Mesenchymal stem cell (in vitro differentiated cells and primary cell): ENCODE measurements at regions not wholly inside any gene's neighbourhood (a gene's known extent, or its start where the extent isn't known, plus 50 kb on each side); places are given as distances from the start of the nearest gene placed in this dataset.
"Not testable (repeated sequence)": the region's sequence is repeated elsewhere in the genome, so short reads cannot be mapped to it uniquely, and the experiment has no call there.

Source experiments
- DNase-seq: peaks from one replicate; pipeline ENCODE4 v3.0.0-alpha.2; 2013
- H2AFZ ChIP-seq: one replicate; pipeline ENCODE4 v1.6.1; 2013; ENCODE audit warnings: low read depth, mild to moderate bottlenecking, control low read depth, inconsistent platforms, low read length, moderate library complexity
- H2AK5ac ChIP-seq: 2 replicates; pipeline ENCODE4 v1.6.1; 2013; ENCODE audit warnings: low read length, moderate library complexity, mild to moderate bottlenecking, inconsistent platforms; ENCODE audit not compliant: severe bottlenecking
- H2BK120ac ChIP-seq: one replicate; pipeline ENCODE4 v1.6.1; 2013; ENCODE audit warnings: low read depth, mild to moderate bottlenecking, inconsistent platforms, low read length, moderate library complexity
- H2BK12ac ChIP-seq, 2 experiments: one replicate each; pipeline ENCODE4 v1.6.1; 2013; ENCODE audit warnings: inconsistent platforms in 2 of 2, low read length in 2 of 2, mild to moderate bottlenecking in 2 of 2, moderate library complexity in 2 of 2, control low read depth in 1 of 2
- H2BK15ac ChIP-seq: one replicate; pipeline ENCODE4 v1.6.1; 2013; ENCODE audit warnings: mild to moderate bottlenecking, low read depth, inconsistent platforms; ENCODE audit not compliant: poor library complexity, severe bottlenecking
- H2BK5ac ChIP-seq: 2 replicates; pipeline ENCODE4 v1.6.1; 2013; ENCODE audit warnings: low read depth, mild to moderate bottlenecking, low read length, control low read depth, inconsistent platforms; ENCODE audit not compliant: poor library complexity, severe bottlenecking
- H3K14ac ChIP-seq, 2 experiments: one replicate each; pipeline ENCODE4 v1.6.1; 2013; ENCODE audit warnings: inconsistent platforms in 2 of 2, low read length in 2 of 2, control low read depth in 1 of 2, mild to moderate bottlenecking in 1 of 2, moderate library complexity in 1 of 2
- H3K18ac ChIP-seq, 2 experiments: one replicate each; pipeline ENCODE4 v1.6.1; 2013; ENCODE audit warnings: inconsistent platforms in 2 of 2, low read length in 2 of 2, control low read depth in 1 of 2, low read depth in 1 of 2, mild to moderate bottlenecking in 1 of 2
- H3K23ac ChIP-seq, 2 experiments: one replicate each; pipeline ENCODE4 v1.6.1; 2013; ENCODE audit warnings: inconsistent platforms in 2 of 2, low read length in 2 of 2, mild to moderate bottlenecking in 2 of 2, moderate library complexity in 2 of 2, control low read depth in 1 of 2
- H3K27ac ChIP-seq: 2 replicates; pipeline ENCODE4 v1.5.1; 2013; ENCODE audit warnings: mild to moderate bottlenecking, moderate library complexity, low read length, control low read depth, inconsistent platforms; ENCODE audit not compliant: poor library complexity, severe bottlenecking
- H3K27me3 ChIP-seq, 2 experiments: 2 replicates each; pipeline versions ENCODE4 v1.6.1 to v1.7.0; 2013; ENCODE audit warnings: low read length in 2 of 2, mild to moderate bottlenecking in 2 of 2, moderate library complexity in 2 of 2, control low read depth in 1 of 2, inconsistent platforms in 1 of 2; ENCODE audit not compliant: control insufficient read depth in 1 of 2, insufficient read depth in 1 of 2
- H3K36me3 ChIP-seq, 2 experiments: 2 replicates each; pipeline versions ENCODE4 v1.6.1 to v1.7.0; 2013; ENCODE audit warnings: low read length in 2 of 2, control low read depth in 1 of 2, inconsistent platforms in 1 of 2, low read depth in 1 of 2, mild to moderate bottlenecking in 1 of 2; ENCODE audit not compliant: insufficient read depth in 2 of 2, control insufficient read depth in 1 of 2
- H3K4ac ChIP-seq, 2 experiments: one replicate each; pipeline ENCODE4 v1.6.1; 2013; ENCODE audit warnings: inconsistent platforms in 2 of 2, low read length in 2 of 2, mild to moderate bottlenecking in 2 of 2, moderate library complexity in 2 of 2, control low read depth in 1 of 2, low read depth in 1 of 2
- H3K4me1 ChIP-seq: 2 replicates; pipeline ENCODE4 v1.6.1; 2013; ENCODE audit warnings: low read depth, low read length, control low read depth; ENCODE audit not compliant: control insufficient read depth, insufficient read depth
- H3K4me2 ChIP-seq: 2 replicates; pipeline ENCODE4 v1.6.1; 2013; ENCODE audit warnings: low read length, mild to moderate bottlenecking, inconsistent platforms; ENCODE audit not compliant: poor library complexity, severe bottlenecking
- H3K4me3 ChIP-seq, 2 experiments: 2 replicates each; pipeline versions ENCODE4 v1.5.1 to v1.7.0; 2013; ENCODE audit warnings: low read length in 2 of 2, mild to moderate bottlenecking in 2 of 2, control low read depth in 1 of 2, low read depth in 1 of 2; ENCODE audit not compliant: insufficient read depth in 1 of 2
- H3K79me1 ChIP-seq: replicated peaks from 2 replicates; pipeline ENCODE4 v1.6.1; 2013; ENCODE audit warnings: mild to moderate bottlenecking, control low read depth, low read length, inconsistent platforms; ENCODE audit not compliant: poor library complexity, severe bottlenecking
- H3K9ac ChIP-seq: 2 replicates; pipeline ENCODE4 v1.7.0; 2013; ENCODE audit warnings: mild to moderate bottlenecking, low read length, moderate library complexity
- H3K9me3 ChIP-seq: 2 replicates; pipeline ENCODE4 v1.7.0; 2013; ENCODE audit warnings: mild to moderate bottlenecking, low read length; ENCODE audit not compliant: control insufficient read depth
- H4K8ac ChIP-seq: one replicate; pipeline ENCODE4 v1.6.1; 2013; ENCODE audit warnings: inconsistent platforms, mild to moderate bottlenecking, low read length, moderate library complexity
- H4K91ac ChIP-seq: one replicate; pipeline ENCODE4 v1.6.1; 2013; ENCODE audit warnings: mild to moderate bottlenecking, low read length, inconsistent platforms
- WGBS: methylation state at CpG from one replicate; pipeline ENCODE4 v1.1.7; 2013; ENCODE audit warnings: mixed read lengths; 5-methylcytosine and 5-hydroxymethylcytosine counted together

GRCh38 chr10:105577865-105578607, 936.9 kb downstream of the SORCS3 start:
- H2AFZ ChIP-seq: no peak overlapping the region
- peaks cover 10% of the 10 kb centered on the region for H3K9me3 ChIP-seq
- no peak overlapping the region for H2BK12ac ChIP-seq
- H3K4me1 ChIP-seq: no peaks in the 10 kb centered on the region
- H3K23ac ChIP-seq: no peak overlapping the region
- DNase-seq: no peak
- H3K9ac ChIP-seq: no peak overlapping the region
- H3K36me3 ChIP-seq: no peaks in the 10 kb centered on the region
- no peak overlapping the region for H2BK5ac ChIP-seq
- H3K4me3 ChIP-seq: no peak overlapping the region
- no peak overlapping the region for H3K4ac ChIP-seq
- no peak overlapping the region for H2BK120ac ChIP-seq
- no peak overlapping the region for H4K91ac ChIP-seq
- H3K14ac ChIP-seq: no peak overlapping the region
- H2AK5ac ChIP-seq: no peak overlapping the region
- H3K79me1 ChIP-seq: no peaks in the 10 kb centered on the region
- 64% methylated on average over 4 of the region's 4 CpGs for WGBS
- H3K4me2 ChIP-seq: no peak overlapping the region
- H3K18ac ChIP-seq: no peak overlapping the region
- no peak overlapping the region for H2BK15ac ChIP-seq
- H4K8ac ChIP-seq: no peak overlapping the region
- H3K27me3 ChIP-seq: no peaks in the 10 kb centered on the region
- no peak overlapping the region for H3K27ac ChIP-seq

- Histone ChIP-seq H4K8ac (no peak overlapping the region), H3K4me3 (no peak overlapping the region), H3K23ac (no peak overlapping the region), H3K27ac (no peak overlapping the region), H3K4me1 (no peaks in the 10 kb centered on the region), H2BK120ac (no peak overlapping the region), H3K4me2 (no peak overlapping the region), H3K9me3 (no peaks in the 10 kb centered on the region), H2BK12ac (no peak overlapping the region), H3K27me3 (no peaks in the 10 kb centered on the region), H2BK5ac (no peak overlapping the region), H4K91ac (no peak overlapping the region), H3K18ac (no peak overlapping the region), H2AFZ (no peak overlapping the region), H3K36me3 (no peaks in the 10 kb centered on the region), H2BK15ac (no peak overlapping the region), H3K4ac (no peak overlapping the region), H3K9ac (no peak overlapping the region), H3K79me1 (no peaks in the 10 kb centered on the region), H2AK5ac (no peak overlapping the region), H3K14ac (no peak overlapping the region)
- 84% methylated on average over 2 of the region's 4 CpGs for WGBS
- DNase-seq: no peak
Measured at GRCh38 chr10:105559333-105560097, 918.4 kb downstream of the SORCS3 start.

GRCh38 chr10:105550453-105550852, 909.4 kb downstream of the SORCS3 start:
- not testable (repeated sequence) for H3K79me1 ChIP-seq, H3K9me3 ChIP-seq, H2BK15ac ChIP-seq, H3K4me3 ChIP-seq, H3K9ac ChIP-seq, H2AFZ ChIP-seq, H3K23ac ChIP-seq, H4K8ac ChIP-seq, H3K4me1 ChIP-seq, H3K36me3 ChIP-seq, H2BK12ac ChIP-seq, H2AK5ac ChIP-seq, DNase-seq, H3K27ac ChIP-seq, H2BK5ac ChIP-seq, H3K18ac ChIP-seq, H4K91ac ChIP-seq, H3K27me3 ChIP-seq, H3K4me2 ChIP-seq, H3K14ac ChIP-seq, H3K4ac ChIP-seq, H2BK120ac ChIP-seq
- WGBS: 86% methylated on average over 11 of the region's 13 CpGs

GRCh38 chr10:105549731-105550130, 908.6 kb downstream of the SORCS3 start:
- no peaks in the 10 kb centered on the region for H3K79me1 ChIP-seq
- no peak overlapping the region for H3K4ac ChIP-seq
- H3K27ac ChIP-seq: no peak overlapping the region
- H2BK15ac ChIP-seq: no peak overlapping the region
- H3K4me1 ChIP-seq: no peaks in the 10 kb centered on the region
- H4K91ac ChIP-seq: no peak overlapping the region
- H3K27me3 ChIP-seq: no peaks in the 10 kb centered on the region
- H2AK5ac ChIP-seq: no peak overlapping the region
- no peak overlapping the region for H3K4me3 ChIP-seq
- no peak overlapping the region for H3K14ac ChIP-seq
- H3K9ac ChIP-seq: no peak overlapping the region
- H4K8ac ChIP-seq: no peak overlapping the region
- no peak overlapping the region for H2AFZ ChIP-seq
- H2BK120ac ChIP-seq: no peak overlapping the region
- no peak for DNase-seq
- no peak overlapping the region for H3K23ac ChIP-seq
- H3K36me3 ChIP-seq: no peaks in the 10 kb centered on the region
- no peak overlapping the region for H2BK12ac ChIP-seq
- no CpG with 5 or more reads among the region's 1 CpG for WGBS
- H2BK5ac ChIP-seq: no peak overlapping the region
- H3K9me3 ChIP-seq: peaks cover 10% of the 10 kb centered on the region
- no peak overlapping the region for H3K18ac ChIP-seq
- H3K4me2 ChIP-seq: no peak overlapping the region
